Prostate gland (tissue), 2 donors: ENCODE measurements at regions not wholly inside any gene's neighbourhood (a gene's known extent, or its start where the extent isn't known, plus 50 kb on each side); places are given as distances from the start of the nearest gene placed in this dataset.

Experiments
- CTCF ChIP-seq, 4 experiments: fragments of 200-600 bp in 2 of 4; fragments of 450-650 bp in 2 of 4; sonication (generic) in 2 of 4; IDR thresholded peaks; 1 replicate in 3 of 4; 2 replicates in 1 of 4; pipeline ENCODE4 v1.5.1; 2016 to 2019; ENCODE audit warnings: antibody characterized with exemption in 4 of 4, mild to moderate bottlenecking in 2 of 4, moderate library complexity in 2 of 4
- POLR2A ChIP-seq: fragments of 450-650 bp; IDR thresholded peaks from one replicate; pipeline ENCODE4 v1.6.1; 2016; ENCODE audit warnings: antibody characterized with exemption, mild to moderate bottlenecking

DNA sequence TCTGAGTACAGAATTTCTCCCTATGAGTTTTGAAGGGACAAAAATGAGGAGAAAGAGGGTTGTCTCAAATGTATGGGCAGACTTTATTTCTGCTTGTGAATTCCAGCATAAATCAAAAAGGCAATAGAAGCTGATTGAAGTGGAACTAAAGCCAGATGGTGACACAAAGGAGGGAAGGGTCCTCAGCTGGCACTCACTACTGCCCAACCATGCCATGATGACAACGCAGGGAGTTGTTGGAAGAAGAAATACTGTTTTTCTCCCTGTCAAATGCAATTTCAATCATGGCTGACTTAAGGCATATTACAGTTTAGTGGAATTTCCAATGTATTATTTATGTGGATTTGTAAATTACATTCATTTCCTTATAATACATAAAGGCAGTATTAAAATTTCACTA lies 805.8 kb downstream of the ADGRL2 start:
- TF ChIP-seq POLR2A (no peak), CTCF (IDR thresholded peaks at IDR 0.05) (no peak)
